Keratinocyte (primary cell): ENCODE measurements at regions not wholly inside any gene's neighbourhood (a gene's known extent, or its start where the extent isn't known, plus 50 kb on each side); places are given as distances from the start of the nearest gene placed in this dataset.

Experiments
- DNase-seq: peaks from one replicate; pipeline ENCODE4 v3.0.0-alpha.2; 2011; ENCODE audit warnings: low read depth, missing footprints, low spot score
- FAIRE-seq: peaks from 2 replicates; lab custom pipeline; 2011; peaks lifted over from hg19 to GRCh38; lab: Jason Lieb, UNC
- H2AFZ ChIP-seq: 2 replicates; pipeline ENCODE4 v1.6.0; 2012; ENCODE audit warnings: low read length, control low read depth, inconsistent platforms; ENCODE audit not compliant: control insufficient read depth
- H3K27ac ChIP-seq: 2 replicates; pipeline ENCODE4 v1.5.1; 2011; ENCODE audit warnings: low read length; ENCODE audit not compliant: control insufficient read depth, insufficient read depth
- H3K27me3 ChIP-seq: 3 replicates; pipeline ENCODE4 v1.6.0; 2011; ENCODE audit warnings: low read length; ENCODE audit not compliant: control insufficient read depth, insufficient read depth; ENCODE audit errors: extremely low read depth
- H3K36me3 ChIP-seq, 2 experiments: 2 replicates in 1 of 2; 3 replicates in 1 of 2; pipeline ENCODE4 v1.5.1; 2011; ENCODE audit warnings: low read length in 2 of 2, mild to moderate bottlenecking in 1 of 2; ENCODE audit not compliant: control insufficient read depth in 2 of 2, insufficient read depth in 2 of 2; ENCODE audit errors: extremely low read depth in 1 of 2
- H3K4me1 ChIP-seq: 3 replicates; pipeline ENCODE4 v1.5.1; 2011; ENCODE audit warnings: low read length; ENCODE audit not compliant: control insufficient read depth, insufficient read depth; ENCODE audit errors: extremely low read depth
- H3K4me2 ChIP-seq: 3 replicates; pipeline ENCODE4 v1.6.0; 2011; ENCODE audit warnings: low read depth, low read length; ENCODE audit not compliant: control insufficient read depth, insufficient read depth; ENCODE audit errors: extremely low read depth
- H3K4me3 ChIP-seq, 3 experiments: fragments of 200-600 bp in 1 of 3; sonication (generic) in 1 of 3; 2 replicates in 2 of 3; 3 replicates in 1 of 3; pipeline ENCODE4 v1.5.1; 2011 to 2016; ENCODE audit warnings: low read length in 3 of 3, mild to moderate bottlenecking in 3 of 3, control low read depth in 2 of 3, inconsistent platforms in 1 of 3, low read depth in 1 of 3, mixed read lengths in 1 of 3, mixed run types in 1 of 3, moderate library complexity in 1 of 3; ENCODE audit not compliant: control insufficient read depth in 2 of 3, insufficient read depth in 2 of 3; ENCODE audit errors: extremely low read depth in 1 of 3
- H3K79me2 ChIP-seq: 2 replicates; pipeline ENCODE4 v1.6.0; 2012; ENCODE audit warnings: low read length; ENCODE audit not compliant: control insufficient read depth, insufficient read depth
- H3K9ac ChIP-seq: 3 replicates; pipeline ENCODE4 v1.6.0; 2011; ENCODE audit warnings: low read length; ENCODE audit not compliant: control insufficient read depth, insufficient read depth; ENCODE audit errors: extremely low read depth
- H3K9me1 ChIP-seq: 3 replicates; pipeline ENCODE4 v1.6.0; 2011; ENCODE audit warnings: low read length; ENCODE audit not compliant: control insufficient read depth, insufficient read depth; ENCODE audit errors: extremely low read depth
- H3K9me3 ChIP-seq: 2 replicates; pipeline ENCODE4 v1.5.1; 2012; ENCODE audit warnings: low read depth, low read length; ENCODE audit not compliant: control insufficient read depth
- H4K20me1 ChIP-seq: 3 replicates; pipeline ENCODE4 v1.6.0; 2011; ENCODE audit warnings: low read length; ENCODE audit not compliant: control insufficient read depth, insufficient read depth; ENCODE audit errors: extremely low read depth
- EZH2 ChIP-seq: IDR thresholded peaks from one replicate; pipeline ENCODE4 v1.6.1; 2012; ENCODE audit warnings: inconsistent platforms, mild to moderate bottlenecking, low read length, moderate library complexity
- dilution Hi-C: fragments of 300-500 bp; cut with MboI; formaldehyde crosslinking; loops from one replicate; pipeline ENCODE4 v1.7.0; 2020; ENCODE audit warnings: low sequenced_read_pairs; ENCODE audit not compliant: extremely low pct_ligation_motif_present
- TF ChIP-seq, protein P1 (sequence below), 3 experiments: IDR thresholded peaks in 1 of 3; conservative IDR thresholded peaks in 1 of 3; optimal IDR thresholded peaks in 1 of 3; 2 replicates in 2 of 3; 3 replicates in 1 of 3; pipeline versions ENCODE3 to v1.5.1; 2011; ENCODE audit warnings: low read length in 3 of 3, mild to moderate bottlenecking in 3 of 3, moderate library complexity in 2 of 3, control low read depth in 1 of 3, inconsistent platforms in 1 of 3; ENCODE audit not compliant: insufficient read depth in 2 of 3; ENCODE audit errors: extremely low read depth in 1 of 3

DNA sequence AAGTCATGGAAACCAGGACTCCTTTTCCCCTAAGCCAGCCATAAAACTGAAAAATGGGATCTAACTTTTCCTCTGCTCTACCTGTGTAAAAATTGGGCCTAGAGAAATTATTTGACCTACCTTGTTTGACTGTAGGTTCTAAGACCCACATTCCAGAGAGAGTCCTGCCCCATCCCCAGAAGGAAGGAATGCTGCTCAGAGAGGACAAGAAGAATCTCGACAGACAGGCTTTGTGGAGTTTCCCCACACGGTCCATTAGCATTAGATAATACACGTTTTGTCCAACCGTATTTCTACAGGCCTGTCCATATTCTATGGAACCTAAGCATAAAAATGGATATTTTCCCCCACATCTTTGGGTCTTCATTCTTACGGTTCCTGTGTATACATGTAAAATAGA lies 403.3 kb downstream of the METTL4 start:
- Histone ChIP-seq H3K27me3 (no peaks in the 10 kb centered on the region), H4K20me1 (no peaks in the 10 kb centered on the region), H3K27ac (no peak overlapping the region), H3K9me1 (no peaks in the 10 kb centered on the region), H3K9ac (no peak overlapping the region), H2AFZ (no peak overlapping the region), H3K36me3 (no peaks in the 10 kb centered on the region), H3K79me2 (no peaks in the 10 kb centered on the region), H3K9me3 (no peaks in the 10 kb centered on the region), H3K4me2 (no peak overlapping the region), H3K4me1 (no peaks in the 10 kb centered on the region), H3K4me3 (no peak overlapping the region)
- no peak for DNase-seq
- dilution Hi-C loops, result no loop called here
- FAIRE-seq, result no peak
- TF ChIP-seq, protein P1, sequence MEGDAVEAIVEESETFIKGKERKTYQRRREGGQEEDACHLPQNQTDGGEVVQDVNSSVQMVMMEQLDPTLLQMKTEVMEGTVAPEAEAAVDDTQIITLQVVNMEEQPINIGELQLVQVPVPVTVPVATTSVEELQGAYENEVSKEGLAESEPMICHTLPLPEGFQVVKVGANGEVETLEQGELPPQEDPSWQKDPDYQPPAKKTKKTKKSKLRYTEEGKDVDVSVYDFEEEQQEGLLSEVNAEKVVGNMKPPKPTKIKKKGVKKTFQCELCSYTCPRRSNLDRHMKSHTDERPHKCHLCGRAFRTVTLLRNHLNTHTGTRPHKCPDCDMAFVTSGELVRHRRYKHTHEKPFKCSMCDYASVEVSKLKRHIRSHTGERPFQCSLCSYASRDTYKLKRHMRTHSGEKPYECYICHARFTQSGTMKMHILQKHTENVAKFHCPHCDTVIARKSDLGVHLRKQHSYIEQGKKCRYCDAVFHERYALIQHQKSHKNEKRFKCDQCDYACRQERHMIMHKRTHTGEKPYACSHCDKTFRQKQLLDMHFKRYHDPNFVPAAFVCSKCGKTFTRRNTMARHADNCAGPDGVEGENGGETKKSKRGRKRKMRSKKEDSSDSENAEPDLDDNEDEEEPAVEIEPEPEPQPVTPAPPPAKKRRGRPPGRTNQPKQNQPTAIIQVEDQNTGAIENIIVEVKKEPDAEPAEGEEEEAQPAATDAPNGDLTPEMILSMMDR (optimal IDR thresholded peaks at IDR 0.05 in 1 of 3, IDR thresholded peaks at IDR 0.05 in 1 of 3, conservative IDR thresholded peaks at IDR 0.05 in 1 of 3; ENCODE audit: extremely low read depth in 1 of 3, insufficient read depth in 2 of 3, low read length in 3 of 3), result no peak
- TF ChIP-seq EZH2, result no peak

DNA sequence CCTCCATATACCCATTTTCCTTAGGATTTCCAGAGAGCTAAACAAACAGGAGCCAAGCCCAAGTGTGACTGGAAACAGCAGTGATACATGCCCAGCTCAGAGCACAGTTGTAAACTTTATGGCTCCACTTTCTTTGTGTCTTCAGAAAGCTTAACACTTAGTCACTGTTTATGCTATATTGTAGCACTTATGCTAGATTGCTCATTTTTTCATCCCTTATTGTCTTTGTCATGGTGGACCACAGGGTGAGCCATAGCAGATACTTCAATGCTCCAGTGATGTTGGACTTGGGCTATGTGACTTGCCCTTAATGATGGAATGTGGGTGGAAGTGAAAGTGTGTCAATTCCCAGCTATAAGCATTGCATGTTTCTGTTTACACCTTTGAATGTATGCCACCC lies 401.6 kb downstream of the METTL4 start:
- no peak overlapping the region for H3K4me3 ChIP-seq
- no peak overlapping the region for H3K4me2 ChIP-seq
- H3K79me2 ChIP-seq, result no peaks in the 10 kb centered on the region
- DNase-seq, result no peak
- no peak overlapping the region for H3K9ac ChIP-seq
- no peaks in the 10 kb centered on the region for H3K27me3 ChIP-seq
- H3K9me1 ChIP-seq, result no peaks in the 10 kb centered on the region
- no peak for FAIRE-seq
- no peaks in the 10 kb centered on the region for H3K4me1 ChIP-seq
- no peak overlapping the region for H3K27ac ChIP-seq
- no peak overlapping the region for H2AFZ ChIP-seq
- dilution Hi-C loops, result no loop called here
- H4K20me1 ChIP-seq, result no peaks in the 10 kb centered on the region
- no peaks in the 10 kb centered on the region for H3K36me3 ChIP-seq
- no peak for TF ChIP-seq EZH2
- H3K9me3 ChIP-seq, result no peaks in the 10 kb centered on the region

DNA sequence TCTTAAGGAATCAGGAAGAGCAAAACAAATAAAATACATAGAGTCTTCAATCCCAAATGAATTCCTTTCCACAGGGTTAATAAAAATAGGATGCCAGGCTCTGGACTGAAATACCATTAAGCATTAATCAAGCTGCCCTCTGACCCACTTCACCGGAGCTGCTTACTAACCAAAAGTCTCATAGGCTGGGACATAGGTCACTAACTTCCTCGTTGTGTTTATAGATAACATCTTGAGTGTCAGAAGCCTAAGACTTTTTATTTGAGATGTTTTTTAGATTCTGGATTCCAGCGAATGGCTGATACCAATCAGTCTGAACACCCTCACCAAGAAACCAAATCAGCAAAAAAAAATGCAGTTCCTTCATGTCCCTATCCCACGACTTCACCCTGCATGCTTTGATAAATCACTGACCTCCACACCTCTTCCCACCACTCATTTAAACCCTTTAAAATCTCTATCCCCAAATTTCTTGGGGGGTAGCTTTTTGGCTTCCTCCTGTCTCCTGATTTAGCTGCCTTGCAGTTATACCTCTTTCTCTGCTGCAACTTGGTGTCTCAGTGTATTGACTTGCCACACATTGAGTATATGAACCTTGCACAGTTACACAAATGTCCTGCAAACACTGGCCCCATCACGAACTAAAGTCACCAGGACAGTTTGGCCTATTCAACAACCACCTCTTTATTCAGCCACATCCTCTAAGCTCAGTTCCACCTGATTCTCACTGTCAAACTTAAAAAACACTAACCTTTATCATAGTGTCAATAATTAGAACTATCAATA lies 399.3 kb downstream of the METTL4 start:
- Histone ChIP-seq H3K27me3 (no peaks in the 10 kb centered on the region), H3K4me3 (no peak overlapping the region), H3K79me2 (no peaks in the 10 kb centered on the region), H3K27ac (no peak overlapping the region), H3K36me3 (no peaks in the 10 kb centered on the region), H3K9me1 (no peaks in the 10 kb centered on the region), H3K9me3 (no peaks in the 10 kb centered on the region), H3K4me2 (no peak overlapping the region), H3K4me1 (no peaks in the 10 kb centered on the region), H2AFZ (no peak overlapping the region), H4K20me1 (no peaks in the 10 kb centered on the region), H3K9ac (no peak overlapping the region)
- FAIRE-seq, result no peak
- DNase-seq, result no peak
- TF ChIP-seq, protein P1 (optimal IDR thresholded peaks at IDR 0.05 in 1 of 3, IDR thresholded peaks at IDR 0.05 in 1 of 3, conservative IDR thresholded peaks at IDR 0.05 in 1 of 3; ENCODE audit: extremely low read depth in 1 of 3, insufficient read depth in 2 of 3, low read length in 3 of 3), result no peak
- dilution Hi-C loops, result no loop called here
